ENCODE measurements at regions not wholly inside any gene's neighbourhood (a gene's known extent, or its start where the extent isn't known, plus 50 kb on each side); places are given as distances from the start of the nearest gene placed in this dataset.

GRCh38 chrX:148203531-148203930 lies 222.4 kb downstream of the FMR1NB start:
- TF ChIP-seq CTCF (IDR thresholded peaks at IDR 0.05; ENCODE audit: low read depth, low read length) = no peak
- TF ChIP-seq POLR2A (IDR thresholded peaks at IDR 0.05; ENCODE audit: extremely low read depth, insufficient read length) = no peak
- TF ChIP-seq MAX (IDR thresholded peaks at IDR 0.05; ENCODE audit: low read depth, low read length) = no peak

Measured in NB4 (cell line).